HG02981 (cell line): ENCODE measurements at regions not wholly inside any gene's neighbourhood (a gene's known extent, or its start where the extent isn't known, plus 50 kb on each side); places are given as distances from the start of the nearest gene placed in this dataset.
"Not testable (repeated sequence)": the region's sequence is repeated elsewhere in the genome, so short reads cannot be mapped to it uniquely, and the experiment has no call there.

Experiments
- ATAC-seq: cut with Tn5 transposase; IDR thresholded peaks from one replicate; pipeline ENCODE4 v1.9.1; 2021; ENCODE audit warnings: mild to moderate bottlenecking, moderate library complexity; ENCODE audit not compliant: unreplicated experiment

DNA sequence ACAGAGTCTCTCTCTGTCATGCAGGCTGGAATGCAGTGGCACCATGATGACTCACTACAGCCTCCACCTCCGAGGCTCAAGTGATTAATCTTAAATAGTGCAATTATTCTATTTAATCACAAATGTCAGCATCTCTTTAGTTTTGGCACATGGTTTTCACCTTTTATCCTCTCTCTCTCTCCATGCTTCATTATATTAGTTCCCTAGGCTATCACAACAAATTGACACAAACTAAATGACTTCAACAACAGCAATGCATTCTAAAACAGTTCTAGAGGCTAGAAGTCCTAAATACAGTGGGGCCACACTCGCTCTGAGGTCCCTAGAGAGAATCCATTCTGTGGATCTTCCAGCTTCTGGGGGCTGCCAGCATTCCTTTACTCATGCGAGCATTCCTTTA is 178.2 kb upstream of the ZNG1F start:
- not testable (repeated sequence) for ATAC-seq

DNA sequence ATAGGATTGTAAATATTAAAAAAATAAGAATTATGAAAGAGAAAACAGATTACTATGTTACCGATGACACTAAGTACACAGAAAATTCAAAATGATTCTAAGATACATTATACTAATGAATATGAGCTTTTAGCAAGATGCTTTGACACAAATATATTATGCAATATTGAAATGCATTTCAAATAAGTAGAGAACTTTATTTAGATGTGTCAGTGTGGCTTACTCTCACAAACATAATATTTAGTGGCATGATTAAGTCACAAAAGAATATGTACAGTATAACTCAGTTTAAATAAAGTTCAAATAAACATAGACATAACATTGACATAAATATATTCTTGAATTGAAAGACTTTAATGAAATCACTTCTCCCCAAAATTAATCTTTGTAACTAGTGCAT is 172.7 kb upstream of the ZNG1F start:
- not testable (repeated sequence) for ATAC-seq

DNA sequence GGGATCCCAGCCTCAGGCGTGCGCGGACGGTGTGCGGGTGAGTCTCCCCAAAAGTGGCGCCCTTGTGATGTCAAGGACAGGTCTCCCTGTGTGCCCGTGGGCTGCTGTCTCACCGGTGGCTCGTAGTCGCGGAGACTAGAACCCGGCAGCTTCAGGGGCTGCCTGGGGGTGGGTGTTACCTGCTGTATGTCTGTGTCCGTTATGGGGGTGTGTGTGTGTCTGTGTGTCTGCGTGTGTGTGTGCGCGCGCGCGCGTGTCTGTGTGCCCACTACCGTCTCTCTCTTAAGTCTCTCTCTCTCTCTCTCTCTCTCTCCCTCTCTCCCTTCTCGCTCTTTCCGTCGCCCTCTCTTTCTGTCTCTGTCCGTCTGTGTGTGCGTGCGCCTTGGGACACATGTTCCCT is 170.0 kb upstream of the ZNG1F start:
- ATAC-seq = not testable (repeated sequence)

DNA sequence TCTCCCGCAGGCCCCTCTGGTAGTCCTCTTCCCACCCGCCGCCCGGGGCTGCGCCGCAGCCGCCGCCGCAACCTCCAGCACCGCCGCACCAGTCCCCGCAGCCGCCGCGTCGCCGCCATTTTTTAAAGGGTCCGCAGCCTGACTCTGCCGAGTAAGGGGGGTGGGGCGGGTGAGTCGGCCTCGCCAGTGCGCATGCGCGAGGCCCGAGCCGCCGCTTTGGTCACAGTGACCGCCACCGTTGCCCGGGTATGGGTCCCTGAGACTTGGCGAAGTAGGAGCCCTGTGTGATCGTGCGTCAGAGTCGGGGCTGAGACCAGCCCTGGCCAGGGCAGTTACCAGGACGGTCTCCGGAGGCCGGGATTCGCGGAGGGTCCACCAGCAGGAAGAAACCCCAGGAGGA is 169.6 kb upstream of the ZNG1F start:
- not testable (repeated sequence) for ATAC-seq

DNA sequence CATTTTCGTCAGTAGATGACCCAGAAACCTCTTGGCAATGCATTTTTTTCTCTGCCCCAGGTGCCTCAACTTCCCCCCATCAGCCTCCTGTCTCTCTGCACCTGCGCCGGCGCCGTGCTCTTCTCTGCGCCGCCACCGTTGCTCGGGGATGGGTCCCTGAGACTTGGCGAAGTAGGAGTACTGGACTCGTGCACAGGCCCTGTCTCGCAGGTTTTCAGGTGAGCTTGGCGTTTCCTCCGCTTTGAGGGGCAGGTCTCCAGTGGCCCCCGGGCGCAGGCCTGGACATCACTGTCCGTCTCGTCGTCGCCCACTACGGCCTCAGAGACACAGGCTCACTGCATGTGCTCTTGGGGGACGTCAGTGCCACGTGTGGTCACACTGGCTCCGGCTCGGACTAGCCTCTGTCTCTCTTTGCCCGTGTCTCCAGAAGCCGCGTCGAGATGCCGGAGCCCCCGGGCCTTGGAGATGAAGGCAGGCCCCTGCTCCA is 168.8 kb upstream of the ZNG1F start:
- not testable (repeated sequence) for ATAC-seq

DNA sequence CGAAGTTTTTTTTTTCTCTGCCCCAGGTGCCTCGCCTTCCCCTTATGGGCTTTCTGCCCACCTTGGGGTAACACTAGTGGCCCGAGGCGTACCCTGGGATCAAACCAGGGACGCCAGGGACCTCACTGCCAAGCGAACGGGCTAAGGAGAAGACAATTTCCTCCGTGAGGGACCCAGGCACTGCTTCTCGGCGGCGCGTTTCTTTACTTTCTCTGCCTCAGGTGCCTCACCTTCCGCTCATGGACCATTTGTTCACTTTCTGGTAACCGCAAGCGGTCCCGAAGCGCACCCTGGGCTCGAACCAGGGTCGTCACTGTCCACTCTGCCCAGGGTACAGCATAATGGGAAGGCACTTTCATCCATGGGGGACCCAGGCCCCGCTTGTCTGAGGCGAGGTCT is 168.2 kb upstream of the ZNG1F start:
- ATAC-seq = not testable (repeated sequence)

DNA sequence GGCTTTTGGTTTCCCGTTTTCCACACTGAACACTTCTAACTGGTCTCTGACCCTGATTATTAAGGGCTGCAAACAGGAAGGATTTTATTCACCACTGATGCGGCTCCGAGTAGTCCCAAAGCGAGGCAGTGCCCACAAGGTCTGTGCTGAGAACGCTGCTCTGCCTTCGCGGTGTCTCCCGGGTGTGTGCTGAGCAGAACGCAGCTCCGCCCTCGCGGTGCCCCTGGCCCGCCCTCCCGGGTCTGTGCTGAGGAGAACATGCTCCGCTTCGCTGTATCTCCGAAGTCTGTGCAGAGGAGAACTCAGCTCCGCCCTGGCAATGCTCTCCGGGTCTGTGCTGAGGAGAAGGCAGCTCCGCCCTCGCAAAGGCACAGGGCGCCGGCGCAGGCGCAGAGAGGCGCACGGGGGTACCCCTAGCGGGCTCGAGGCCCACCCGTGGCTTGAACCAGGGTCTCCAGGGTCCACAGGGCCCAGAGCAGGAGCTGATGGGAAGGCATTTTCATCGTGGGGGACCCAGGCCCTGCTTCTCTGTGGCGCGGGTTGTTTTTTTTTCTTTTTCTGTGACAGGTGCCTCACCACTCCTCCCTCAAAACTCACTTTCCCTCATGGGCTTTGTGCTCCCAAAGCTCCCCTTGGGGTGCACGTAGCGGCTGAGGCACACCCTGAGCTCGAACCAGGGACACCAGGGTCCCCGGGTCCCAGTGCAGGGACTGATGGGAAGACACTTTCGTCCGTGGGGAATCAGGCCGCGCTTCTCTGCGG is 167.7 kb upstream of the ZNG1F start:
- not testable (repeated sequence) for ATAC-seq

DNA sequence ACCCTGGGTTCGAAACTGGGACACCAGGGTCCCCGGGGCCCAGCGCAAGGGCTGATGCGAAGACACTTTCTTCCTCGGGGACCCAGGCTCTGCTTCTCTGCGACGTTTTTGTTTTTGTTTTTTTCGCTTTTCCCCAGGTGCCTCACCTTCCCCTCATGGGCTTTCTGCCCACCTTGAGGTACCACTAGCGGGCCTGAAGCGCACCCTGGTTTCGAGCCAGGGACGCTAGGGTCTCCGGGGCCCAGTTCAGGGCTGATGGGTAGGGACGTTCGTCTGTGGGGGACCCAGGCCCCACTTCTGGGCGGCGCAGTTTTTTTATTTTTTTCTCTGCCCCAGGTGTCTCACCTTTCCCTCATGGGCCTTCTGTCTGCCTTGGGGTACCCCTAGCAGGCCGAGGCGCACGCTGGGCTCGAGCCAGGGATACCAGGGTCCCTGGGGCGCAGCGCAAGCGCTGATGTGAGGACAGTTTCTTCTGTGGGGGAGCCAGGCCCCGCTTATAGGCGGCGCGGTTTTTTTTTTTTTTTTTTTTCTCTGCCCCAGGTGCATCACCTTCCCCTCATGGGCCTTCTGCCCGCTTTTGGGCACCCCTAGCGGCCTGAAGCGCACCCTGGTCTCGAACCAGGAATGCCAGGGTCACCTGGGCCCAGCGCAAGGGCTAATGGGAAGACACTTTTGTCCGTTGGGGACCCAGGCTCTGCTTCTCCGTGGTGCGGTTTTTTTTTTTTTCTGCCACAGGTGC is 166.8 kb upstream of the ZNG1F start:
- not testable (repeated sequence) for ATAC-seq

DNA sequence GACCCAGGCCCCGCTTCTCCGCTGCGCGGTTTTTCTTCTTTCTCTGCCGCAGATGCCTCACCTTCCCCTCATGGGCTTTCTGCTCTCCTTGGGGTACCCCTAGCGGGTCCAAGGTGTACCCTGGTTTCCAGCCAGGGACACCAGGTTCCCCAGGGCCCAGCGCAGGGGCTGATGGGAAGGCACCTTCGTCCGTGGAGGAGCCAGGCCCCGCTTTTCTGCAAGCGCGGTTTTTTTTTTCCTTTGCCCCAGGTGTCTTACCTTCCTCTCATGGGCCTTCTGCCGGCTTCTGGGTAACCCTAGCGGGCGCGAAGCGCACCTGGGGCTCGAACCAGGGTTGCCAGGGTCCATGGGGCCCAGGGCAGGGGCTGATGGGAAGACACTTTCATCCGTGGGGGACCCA is 165.9 kb upstream of the ZNG1F start:
- not testable (repeated sequence) for ATAC-seq

DNA sequence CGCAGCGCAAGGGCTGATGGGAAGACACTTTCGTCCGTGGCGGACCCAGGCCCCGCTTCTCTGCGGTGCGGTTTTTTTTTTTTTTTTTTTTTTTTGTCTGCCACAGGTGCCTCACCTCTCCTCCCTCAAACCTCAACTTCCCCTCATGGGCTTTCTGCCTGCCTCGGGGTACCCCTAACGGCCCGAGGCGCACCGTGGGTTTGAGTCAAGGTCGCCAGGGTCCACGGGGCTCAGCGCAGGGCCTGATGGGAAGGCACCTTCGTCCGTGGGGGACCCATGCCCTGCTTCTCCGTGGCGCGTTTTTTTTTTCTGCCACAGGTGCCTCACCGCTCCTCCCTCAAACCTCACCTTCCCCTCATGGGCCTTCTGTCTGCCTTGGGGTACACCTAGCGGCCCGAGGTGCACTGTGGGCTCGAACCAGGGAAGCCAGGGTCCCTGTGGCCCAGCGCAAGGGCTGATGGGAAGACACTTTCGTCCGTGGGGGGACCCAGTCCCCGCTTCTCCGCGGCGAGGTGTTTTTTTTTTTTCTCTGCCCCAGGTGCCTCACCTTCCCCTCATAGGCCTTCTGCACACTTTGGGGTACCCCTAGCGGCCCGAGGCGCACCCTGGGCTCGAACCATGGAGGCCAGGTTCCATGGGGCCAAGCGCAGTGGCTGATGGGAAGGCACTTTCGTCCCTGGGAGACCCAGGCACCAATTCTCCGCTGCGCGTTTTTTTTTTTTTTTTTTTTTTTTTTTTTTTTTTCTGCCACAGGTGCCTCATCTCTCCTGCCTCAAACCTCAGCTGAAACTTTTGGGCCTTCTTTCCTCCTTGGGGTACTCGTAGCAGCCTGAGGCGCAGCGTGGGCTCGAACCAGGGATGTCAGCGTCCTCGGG is 165.2 kb upstream of the ZNG1F start:
- ATAC-seq = not testable (repeated sequence)

DNA sequence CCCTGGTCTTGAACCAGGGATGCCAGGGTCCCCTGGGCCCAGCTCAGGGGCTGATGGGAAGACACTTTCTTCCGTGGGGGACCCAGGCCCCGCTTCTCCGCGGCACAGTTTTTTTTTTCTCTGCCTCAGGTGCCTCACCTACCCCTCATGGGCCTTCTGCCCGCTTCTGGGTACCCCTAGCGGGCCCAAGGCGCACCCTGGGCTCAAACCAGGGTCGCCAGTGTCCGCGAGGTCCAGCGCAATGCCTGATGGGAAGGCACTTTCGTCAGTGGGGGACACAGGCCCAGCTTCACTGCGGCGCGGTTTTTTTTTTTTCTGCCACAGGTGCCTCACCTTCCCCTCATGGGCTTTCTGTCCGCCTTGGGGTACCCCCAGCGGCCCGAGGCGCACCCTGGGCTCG is 163.9 kb upstream of the ZNG1F start:
- ATAC-seq = not testable (repeated sequence)

DNA sequence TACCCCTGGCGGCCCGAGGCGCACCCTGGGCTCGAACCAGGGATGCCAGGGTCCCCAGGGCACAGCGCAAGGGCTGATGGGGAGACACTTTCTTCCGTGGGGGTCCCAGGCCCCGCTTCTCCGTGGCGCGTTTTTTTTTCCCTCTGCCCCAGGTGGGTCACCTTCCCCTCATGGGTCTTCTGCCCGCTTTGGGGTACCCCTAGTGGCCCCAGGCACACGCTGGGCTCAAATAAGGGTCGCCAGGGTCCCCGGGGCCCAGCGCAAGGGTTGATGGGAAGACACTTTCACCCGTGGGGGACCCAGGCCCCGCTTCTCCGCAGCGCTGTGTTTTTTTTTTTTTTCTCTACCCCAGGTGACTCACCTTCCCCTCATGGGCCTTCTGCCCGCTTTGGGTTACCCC is 163.3 kb upstream of the ZNG1F start:
- ATAC-seq = not testable (repeated sequence)

DNA sequence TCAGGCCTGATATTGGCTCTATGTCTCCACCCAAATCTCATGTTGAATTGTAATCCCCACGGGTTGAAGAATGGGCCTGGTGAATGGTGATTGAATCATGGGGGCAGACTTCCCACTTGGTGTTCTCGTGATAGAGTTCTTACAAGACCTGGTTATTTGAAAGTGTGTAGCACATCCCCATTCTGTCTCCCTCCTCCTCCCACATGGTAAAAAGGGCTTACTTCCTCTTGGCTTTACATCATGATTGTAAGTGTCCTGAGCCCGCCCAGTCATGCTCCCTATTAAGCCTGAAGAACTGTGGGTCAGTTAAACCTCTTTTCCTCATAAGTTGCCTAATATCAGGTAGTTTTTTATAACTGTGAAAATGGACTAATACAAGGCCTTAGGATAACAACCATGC is 158.8 kb upstream of the ZNG1F start:
- ATAC-seq = not testable (repeated sequence)

DNA sequence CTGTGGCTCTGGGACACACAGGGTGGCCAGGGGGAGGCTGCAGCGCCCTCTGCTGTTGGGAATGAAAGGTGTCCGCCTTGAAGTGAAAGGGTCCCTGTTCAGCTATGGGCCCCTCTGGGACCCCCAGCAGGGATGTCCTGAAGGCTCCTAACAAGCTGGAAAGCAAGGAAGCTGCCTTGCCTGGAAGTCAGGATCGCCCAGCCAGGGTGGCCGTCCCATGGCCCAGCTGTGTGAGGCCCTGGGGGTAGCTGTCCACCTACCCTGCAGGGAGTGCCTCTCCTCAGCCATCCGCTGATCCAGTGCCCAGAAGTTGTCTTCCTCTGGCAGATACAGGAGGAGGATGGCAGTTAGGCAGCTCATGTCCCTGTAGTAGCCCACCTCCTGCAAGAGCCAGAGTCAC is 143.4 kb upstream of the ZNG1F start:
- not testable (repeated sequence) for ATAC-seq

DNA sequence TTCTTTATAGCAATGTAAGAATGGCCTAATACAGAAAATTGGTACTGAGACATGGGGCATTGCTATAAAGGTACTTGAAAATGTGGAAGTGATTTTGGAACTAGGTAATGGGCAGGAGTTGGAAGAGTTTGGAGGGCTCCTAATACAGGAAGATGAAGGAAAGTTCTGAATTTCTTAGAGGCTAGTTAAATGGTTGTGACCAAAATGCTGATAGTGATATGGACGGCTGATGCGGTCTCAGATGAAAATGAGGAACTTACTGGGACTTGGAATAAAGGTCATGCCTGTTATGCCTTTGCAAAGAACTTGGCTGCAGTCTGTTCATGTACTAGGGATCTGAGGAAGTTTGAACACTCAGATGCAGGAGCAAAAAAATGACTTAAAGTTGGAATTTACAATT is 132.2 kb upstream of the ZNG1F start:
- not testable (repeated sequence) for ATAC-seq

DNA sequence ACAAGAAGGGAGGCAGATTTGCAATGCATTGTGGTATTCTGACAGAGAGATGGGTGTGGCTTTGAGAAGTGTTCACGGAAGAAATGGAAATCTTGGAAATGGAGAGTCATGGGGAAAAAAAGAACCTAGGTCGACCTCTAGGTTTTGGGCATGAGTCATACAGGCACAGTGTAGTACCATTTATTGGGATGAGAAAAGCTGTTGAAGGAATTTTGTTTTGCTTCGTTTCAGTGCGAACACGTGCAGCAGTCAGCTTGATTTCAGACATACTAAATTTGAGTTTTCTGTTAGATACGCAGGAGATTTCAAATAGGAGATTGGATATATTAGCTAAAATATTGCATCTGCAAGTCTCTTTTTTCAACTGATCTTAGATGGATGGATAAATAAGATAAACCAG is 119.8 kb upstream of the ZNG1F start:
- ATAC-seq = not testable (repeated sequence)

DNA sequence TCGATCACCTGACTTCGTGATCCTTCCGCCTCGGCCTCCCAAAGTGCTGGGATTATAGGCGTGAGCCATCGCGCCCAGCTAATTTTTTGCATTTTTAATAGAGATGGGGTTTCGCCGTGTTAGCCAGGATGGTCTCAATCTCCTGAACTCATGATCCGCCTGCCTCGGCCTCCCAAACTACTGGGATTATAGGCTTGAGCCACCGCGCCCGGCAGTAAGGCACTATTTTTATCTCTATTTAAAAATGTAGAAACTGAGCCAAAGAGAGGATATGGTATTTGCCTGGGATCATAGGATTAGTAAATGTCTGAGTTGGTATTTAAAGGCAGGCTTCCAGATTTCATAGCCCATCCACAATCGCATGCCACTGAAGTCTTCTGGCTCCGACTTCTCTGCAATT is 96.6 kb upstream of the ZNG1F start:
- not testable (repeated sequence) for ATAC-seq

DNA sequence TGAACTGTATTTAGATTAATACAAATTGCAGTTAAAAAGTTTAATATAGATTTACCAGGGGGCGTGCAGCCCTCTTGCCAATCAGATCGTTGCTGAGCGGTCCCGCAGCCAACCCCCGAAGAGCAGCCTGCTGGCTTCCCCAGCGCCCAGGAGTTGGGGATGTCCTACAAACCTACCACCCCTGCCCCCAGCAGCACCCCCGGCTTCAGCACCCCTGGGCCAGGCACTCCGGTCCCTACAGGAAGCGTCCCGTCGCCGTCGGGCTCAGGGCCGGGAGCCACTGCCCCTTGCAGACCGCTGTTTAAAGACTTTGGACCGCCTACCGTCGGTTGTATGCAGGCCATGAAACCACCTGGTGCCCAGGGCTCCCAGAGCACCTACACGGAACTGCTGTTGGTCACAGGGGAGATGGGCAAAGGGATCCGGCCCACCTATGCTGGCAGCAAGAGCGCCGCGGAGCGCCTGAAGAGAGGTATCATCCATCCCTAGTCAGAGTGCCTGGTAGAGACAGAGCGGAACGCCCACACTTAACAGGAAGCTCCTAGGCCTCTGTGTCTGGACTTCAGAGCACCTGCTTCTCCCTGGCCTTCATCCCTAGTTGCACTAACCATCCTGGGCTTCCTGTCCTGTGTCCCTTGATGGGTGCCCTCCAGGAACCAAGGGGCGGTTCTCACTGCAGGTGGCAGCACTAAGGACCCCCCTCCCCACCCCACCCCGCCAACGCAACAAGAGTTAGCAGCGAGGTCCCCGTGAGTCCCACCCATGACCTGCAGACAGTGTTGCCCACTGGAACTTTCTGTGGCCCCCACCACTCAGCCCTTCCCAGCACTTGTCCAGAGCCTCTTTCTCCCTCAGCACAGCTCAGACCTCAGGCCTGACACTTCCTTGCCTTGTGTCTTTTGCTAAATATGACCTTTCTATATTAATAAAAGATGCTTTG is 91.5 kb upstream of the ZNG1F start:
- ATAC-seq = not testable (repeated sequence)

DNA sequence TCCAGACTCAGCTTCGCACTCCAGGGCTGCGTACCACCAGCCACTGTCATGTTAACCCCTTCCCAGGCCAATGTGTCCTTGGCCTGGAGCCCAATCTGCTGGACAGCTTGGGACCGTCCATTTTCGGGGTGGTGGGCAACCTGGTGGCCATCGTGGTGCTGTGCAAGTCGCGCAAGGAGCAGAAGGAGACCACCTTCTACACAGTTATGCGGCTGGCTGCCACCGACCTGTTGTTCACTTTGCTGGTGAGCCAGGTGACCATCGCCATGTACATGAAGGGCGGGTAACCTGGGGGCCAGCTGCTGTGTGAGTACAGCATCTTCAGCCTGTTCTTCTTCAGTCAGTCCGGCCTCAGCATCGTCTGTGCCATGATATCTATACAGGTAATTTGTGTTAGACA is 90.3 kb upstream of the ZNG1F start:
- not testable (repeated sequence) for ATAC-seq

DNA sequence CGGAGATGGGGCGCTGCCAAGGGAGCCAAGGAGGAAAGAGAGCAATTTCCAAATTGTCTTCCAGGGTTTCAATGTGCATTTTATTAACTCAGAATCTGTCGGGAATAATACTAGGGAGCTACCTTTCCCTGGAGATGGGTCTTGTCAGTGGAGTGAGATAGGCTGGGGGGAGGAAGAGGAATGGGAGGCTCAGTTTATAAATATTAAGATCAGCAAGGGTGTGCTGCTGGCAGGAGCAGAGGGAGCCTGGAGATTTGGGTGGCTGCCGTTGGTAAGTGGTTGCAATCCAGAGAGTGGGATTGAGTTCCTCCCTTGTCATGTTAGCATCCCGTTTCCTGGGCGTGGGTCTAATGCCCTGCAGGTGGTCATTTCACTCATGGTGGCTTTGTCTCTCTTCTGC is 89.9 kb upstream of the ZNG1F start:
- ATAC-seq = not testable (repeated sequence)
